Effector memory CD8-positive, alpha-beta T cell (primary cell): ENCODE measurements at regions not wholly inside any gene's neighbourhood (a gene's known extent, or its start where the extent isn't known, plus 50 kb on each side); places are given as distances from the start of the nearest gene placed in this dataset.

Experiments used
- ATAC-seq: fragments of 150-1000 bp; cut with Tn5 transposase; replicated peaks from 2 replicates; pipeline ENCODE4 v1.10.0; 2021; ENCODE audit warnings: mild to moderate bottlenecking, moderate library complexity
- DNase-seq, 3 experiments: peaks; one replicate each; pipeline ENCODE4 v3.0.0; 2021
- H3K27ac Mint-ChIP-seq, 2 donors: one replicate each; pipeline ENCODE4 v1.8.0; 2022; ENCODE audit warnings: mild to moderate bottlenecking in 2 of 2, mixed read lengths in 2 of 2, moderate library complexity in 2 of 2
- H3K27me3 Mint-ChIP-seq, 2 donors: one replicate each; pipeline ENCODE4 v1.8.0; 2022; ENCODE audit warnings: mixed read lengths in 2 of 2
- H3K36me3 Mint-ChIP-seq: one replicate; pipeline ENCODE4 v1.8.0; 2022; ENCODE audit warnings: mild to moderate bottlenecking, moderate library complexity, mixed read lengths; ENCODE audit not compliant: insufficient read depth
- H3K4me1 Mint-ChIP-seq, 2 donors: one replicate each; pipeline ENCODE4 v1.8.0; 2022; ENCODE audit warnings: low read depth in 2 of 2, mixed read lengths in 2 of 2
- H3K4me3 Mint-ChIP-seq, 2 donors: one replicate each; pipeline ENCODE4 v1.8.0; 2022; ENCODE audit warnings: mild to moderate bottlenecking in 2 of 2, mixed read lengths in 2 of 2, moderate library complexity in 2 of 2
- H3K9me3 Mint-ChIP-seq, 2 donors: one replicate each; pipeline ENCODE4 v1.8.0; 2022; ENCODE audit warnings: mixed read lengths in 2 of 2

DNA sequence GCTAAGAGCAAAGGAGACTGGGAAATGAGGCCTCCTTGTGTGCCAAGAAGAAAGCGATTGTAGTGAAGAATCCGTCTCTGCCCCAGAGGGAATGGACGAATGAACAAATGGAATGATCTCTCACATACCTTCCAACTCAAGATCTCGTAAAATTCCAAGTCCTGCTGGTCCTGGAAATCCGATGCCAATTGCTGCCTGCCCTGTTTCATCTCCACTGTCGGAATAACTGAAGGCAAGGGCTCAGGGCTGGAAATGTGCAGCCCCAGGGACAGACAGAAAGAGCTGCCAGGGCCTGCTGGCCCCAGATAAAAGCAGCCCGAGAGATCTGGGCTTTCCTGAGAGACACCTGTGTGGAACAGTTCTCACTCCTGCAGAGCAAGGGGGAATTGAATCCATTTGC, 120.9 kb downstream of the MN1 start:
- no peak for ATAC-seq
- no peak overlapping the region for H3K4me3 Mint-ChIP-seq
- H3K4me1 Mint-ChIP-seq: no peaks in the 10 kb centered on the region
- peaks cover 3% of the 10 kb centered on the region for H3K36me3 Mint-ChIP-seq
- H3K9me3 Mint-ChIP-seq: no peaks in the 10 kb centered on the region
- H3K27me3 Mint-ChIP-seq: peaks cover 26 to 52% of the 10 kb centered on the region in 2 donors
- H3K27ac Mint-ChIP-seq: no peak overlapping the region
- no peak for DNase-seq

DNA sequence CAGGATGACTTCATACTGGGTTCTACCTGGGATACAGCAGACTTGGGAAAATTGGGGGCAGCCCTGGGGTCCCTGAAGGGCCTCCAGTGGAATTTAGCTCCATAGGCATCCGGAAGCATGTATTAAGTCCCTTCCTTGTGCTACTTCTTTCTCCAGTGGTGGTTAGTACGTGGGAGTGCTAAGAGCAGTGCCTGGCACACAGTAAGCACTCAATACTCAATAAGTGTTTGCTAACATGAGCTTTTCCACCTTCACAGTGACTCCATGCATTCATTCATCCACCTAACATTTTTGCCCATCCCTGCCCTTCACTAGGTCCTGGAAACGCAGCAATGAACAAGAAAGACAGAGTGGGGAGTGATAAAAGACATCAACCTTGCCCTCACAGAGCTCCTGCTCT, 120.5 kb downstream of the MN1 start:
- no peak for DNase-seq
- Mint-ChIP-seq H3K27me3 (peaks cover 26 to 55% of the 10 kb centered on the region in 2 donors), H3K36me3 (peaks cover 3% of the 10 kb centered on the region), H3K9me3 (no peaks in the 10 kb centered on the region), H3K4me1 (no peaks in the 10 kb centered on the region), H3K27ac (no peak overlapping the region), H3K4me3 (no peak overlapping the region)
- no peak for ATAC-seq

DNA sequence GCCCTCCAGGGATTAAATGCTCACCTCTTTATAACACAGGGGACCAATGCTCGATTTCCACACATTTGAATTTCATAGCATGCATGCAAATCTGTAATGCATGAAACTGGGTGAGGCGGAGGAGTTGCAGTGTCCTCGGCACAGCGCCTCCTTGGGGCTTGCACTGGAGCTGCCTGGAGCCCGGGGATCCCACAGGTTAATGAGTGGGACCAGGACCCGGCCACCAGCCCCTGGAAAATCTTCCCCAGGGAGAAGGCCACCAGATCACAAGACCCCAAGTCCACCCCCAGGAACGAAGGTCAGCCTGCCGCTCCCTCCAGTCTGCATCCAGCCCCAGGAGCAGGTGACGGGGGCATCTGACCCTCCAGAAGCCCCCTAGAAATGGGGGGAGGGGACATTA, 119.1 kb downstream of the MN1 start:
- Mint-ChIP-seq H3K9me3 (no peaks in the 10 kb centered on the region), H3K27ac (no peak overlapping the region), H3K36me3 (peaks cover 3% of the 10 kb centered on the region), H3K4me1 (no peaks in the 10 kb centered on the region), H3K4me3 (no peak overlapping the region), H3K27me3 (peaks cover 22 to 55% of the 10 kb centered on the region in 2 donors)
- DNase-seq: no peak
- no peak for ATAC-seq

GRCh38 chr22:27684901-27685300, 116.7 kb downstream of the MN1 start:
- Mint-ChIP-seq H3K4me1 (no peaks in the 10 kb centered on the region), H3K9me3 (peaks cover 0 to 3% of the 10 kb centered on the region in 2 donors), H3K36me3 (peaks cover 3% of the 10 kb centered on the region), H3K4me3 (no peak overlapping the region), H3K27ac (no peak overlapping the region), H3K27me3 (peaks cover 26 to 43% of the 10 kb centered on the region in 2 donors)
- no peak for DNase-seq
- no peak for ATAC-seq

DNA sequence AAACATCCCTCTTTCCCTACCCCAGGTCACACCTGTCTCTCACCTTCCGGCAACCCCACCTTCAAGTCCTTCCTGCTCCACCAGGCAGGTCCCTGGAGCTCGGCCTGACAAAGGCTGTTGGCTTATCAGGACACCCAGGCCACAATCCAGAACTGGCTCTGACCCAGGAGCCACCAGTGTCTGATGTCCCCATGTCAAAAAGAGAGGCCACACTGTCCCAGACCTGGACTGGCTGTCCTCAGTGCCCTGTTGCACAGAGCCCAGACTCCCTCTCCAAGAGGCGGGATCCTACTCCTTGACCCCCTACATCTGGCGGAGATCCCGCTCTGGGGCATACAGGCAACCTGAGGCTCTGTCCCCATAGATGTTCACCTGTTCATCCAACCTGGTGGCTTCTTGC, 116.0 kb downstream of the MN1 start:
- Mint-ChIP-seq H3K9me3 (peaks cover 0 to 3% of the 10 kb centered on the region in 2 donors), H3K27ac (no peak overlapping the region), H3K4me3 (no peak overlapping the region), H3K4me1 (no peaks in the 10 kb centered on the region), H3K27me3 (peaks cover 20 to 37% of the 10 kb centered on the region in 2 donors), H3K36me3 (no peaks in the 10 kb centered on the region)
- ATAC-seq: no peak
- no peak for DNase-seq

DNA sequence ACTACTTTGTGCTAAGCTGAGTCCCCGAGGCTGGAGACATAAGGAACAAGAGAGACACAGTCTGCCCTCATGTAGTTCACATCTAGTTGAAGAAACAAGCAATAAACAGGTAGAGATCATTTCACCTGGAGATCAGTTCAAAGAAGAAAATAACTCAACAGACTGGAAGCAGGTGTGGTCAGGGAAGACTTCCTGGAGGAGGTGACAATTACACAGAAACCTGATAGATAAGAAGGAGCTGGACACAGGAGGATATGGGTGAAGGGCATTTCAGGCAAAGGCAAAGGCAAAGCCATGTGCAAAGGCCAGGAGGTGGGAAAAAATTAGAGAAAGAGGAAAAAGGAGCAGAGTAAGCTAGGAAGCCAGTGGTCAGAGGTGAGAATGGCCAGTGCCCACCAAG, 115.6 kb downstream of the MN1 start:
- H3K27me3 Mint-ChIP-seq: peaks cover 19 to 34% of the 10 kb centered on the region in 2 donors
- DNase-seq (no peak), ATAC-seq (no peak)
- peaks cover 0 to 3% of the 10 kb centered on the region in 2 donors for H3K9me3 Mint-ChIP-seq
- no peaks in the 10 kb centered on the region for H3K4me1 Mint-ChIP-seq
- no peak overlapping the region for H3K4me3 Mint-ChIP-seq
- H3K27ac Mint-ChIP-seq: no peak overlapping the region
- H3K36me3 Mint-ChIP-seq: no peaks in the 10 kb centered on the region

- H3K4me1 Mint-ChIP-seq: no peaks in the 10 kb centered on the region
- H3K27ac Mint-ChIP-seq: no peak overlapping the region
These were observed 115.0 kb downstream of the MN1 start for GRCh38 chr22:27686534-27686933.

GRCh38 chr22:27687984-27688545, 113.5 kb downstream of the MN1 start:
- Mint-ChIP-seq H3K9me3 (peaks cover 0 to 3% of the 10 kb centered on the region in 2 donors), H3K36me3 (no peaks in the 10 kb centered on the region), H3K4me1 (no peaks in the 10 kb centered on the region), H3K4me3 (no peak overlapping the region), H3K27ac (no peak overlapping the region), H3K27me3 (peaks cover 28 to 37% of the 10 kb centered on the region in 2 donors)
- DNase-seq (no peak), ATAC-seq (no peak)

More at GRCh38 chr22:27686534-27686933, 115.0 kb downstream of the MN1 start:
- no peaks in the 10 kb centered on the region for H3K36me3 Mint-ChIP-seq
- H3K9me3 Mint-ChIP-seq: peaks cover 0 to 3% of the 10 kb centered on the region in 2 donors
- H3K4me3 Mint-ChIP-seq: no peak overlapping the region
- H3K27me3 Mint-ChIP-seq: peaks cover 24 to 34% of the 10 kb centered on the region in 2 donors
- DNase-seq (no peak), ATAC-seq (no peak)

- ATAC-seq: no peak
- no peak for DNase-seq
- no peak overlapping the region for H3K4me3 Mint-ChIP-seq
- peaks cover 34 to 44% of the 10 kb centered on the region in 2 donors for H3K27me3 Mint-ChIP-seq
- no peak overlapping the region for H3K27ac Mint-ChIP-seq
- no peaks in the 10 kb centered on the region for H3K36me3 Mint-ChIP-seq
- no peaks in the 10 kb centered on the region for H3K4me1 Mint-ChIP-seq
- peaks cover 0 to 3% of the 10 kb centered on the region in 2 donors for H3K9me3 Mint-ChIP-seq
These were observed 111.9 kb downstream of the MN1 start for GRCh38 chr22:27689664-27690063.

DNA sequence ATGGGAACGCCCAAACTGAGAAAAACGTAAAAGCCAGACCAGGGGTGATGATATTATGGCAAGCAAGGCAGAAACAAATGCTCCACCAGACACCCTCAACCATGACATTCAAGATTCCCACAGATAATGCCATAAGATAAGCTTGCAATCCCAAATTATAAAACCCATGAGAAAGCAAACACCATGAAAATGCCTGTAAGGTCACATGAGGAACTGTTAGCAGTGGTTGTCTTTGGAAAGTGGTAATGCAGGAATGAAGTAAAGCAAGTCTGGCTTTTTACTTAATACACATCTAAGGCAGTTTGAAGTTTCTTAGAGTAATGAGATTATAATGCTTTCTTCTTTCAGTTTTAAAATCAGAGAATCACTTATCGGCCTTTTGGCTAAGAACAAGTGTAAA, 111.0 kb downstream of the MN1 start:
- H3K9me3 Mint-ChIP-seq: peaks cover 0 to 3% of the 10 kb centered on the region in 2 donors
- H3K36me3 Mint-ChIP-seq: no peaks in the 10 kb centered on the region
- peaks cover 34 to 39% of the 10 kb centered on the region in 2 donors for H3K27me3 Mint-ChIP-seq
- DNase-seq: no peak
- H3K4me1 Mint-ChIP-seq: no peaks in the 10 kb centered on the region
- no peak overlapping the region for H3K27ac Mint-ChIP-seq
- H3K4me3 Mint-ChIP-seq: no peak overlapping the region
- ATAC-seq: no peak

DNA sequence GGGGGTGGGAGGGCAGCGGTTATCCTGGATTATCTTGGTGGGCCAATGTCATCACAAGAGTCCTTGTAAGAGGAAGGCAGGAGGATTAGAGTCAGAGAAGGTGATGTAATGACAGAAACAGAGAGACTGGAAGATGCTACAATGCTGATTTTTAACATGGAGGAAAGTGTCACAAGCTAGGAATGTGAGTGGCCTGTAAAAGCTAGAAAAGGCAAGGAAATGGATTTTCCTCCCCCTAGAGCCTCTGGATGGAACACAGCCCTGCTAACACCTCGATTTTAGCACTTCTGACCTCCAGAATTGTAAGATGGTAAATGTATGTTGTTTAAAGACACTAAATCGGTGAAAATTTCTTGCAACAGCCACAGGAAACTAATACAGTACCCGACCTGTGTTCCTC, 109.3 kb downstream of the MN1 start:
- Mint-ChIP-seq H3K27me3 (peaks cover 29 to 36% of the 10 kb centered on the region in 2 donors), H3K4me3 (no peak overlapping the region), H3K36me3 (no peaks in the 10 kb centered on the region), H3K27ac (no peak overlapping the region), H3K9me3 (peaks cover 3% of the 10 kb centered on the region in 2 donors), H3K4me1 (no peaks in the 10 kb centered on the region)
- DNase-seq (no peak), ATAC-seq (no peak)

GRCh38 chr22:27695925-27696324, 105.6 kb downstream of the MN1 start:
- ATAC-seq (no peak), DNase-seq (no peak)
- Mint-ChIP-seq H3K27me3 (peaks cover 22 to 34% of the 10 kb centered on the region in 2 donors), H3K4me1 (no peaks in the 10 kb centered on the region), H3K9me3 (peaks cover 0 to 8% of the 10 kb centered on the region in 2 donors), H3K27ac (no peak overlapping the region), H3K4me3 (no peak overlapping the region), H3K36me3 (no peaks in the 10 kb centered on the region)

DNA sequence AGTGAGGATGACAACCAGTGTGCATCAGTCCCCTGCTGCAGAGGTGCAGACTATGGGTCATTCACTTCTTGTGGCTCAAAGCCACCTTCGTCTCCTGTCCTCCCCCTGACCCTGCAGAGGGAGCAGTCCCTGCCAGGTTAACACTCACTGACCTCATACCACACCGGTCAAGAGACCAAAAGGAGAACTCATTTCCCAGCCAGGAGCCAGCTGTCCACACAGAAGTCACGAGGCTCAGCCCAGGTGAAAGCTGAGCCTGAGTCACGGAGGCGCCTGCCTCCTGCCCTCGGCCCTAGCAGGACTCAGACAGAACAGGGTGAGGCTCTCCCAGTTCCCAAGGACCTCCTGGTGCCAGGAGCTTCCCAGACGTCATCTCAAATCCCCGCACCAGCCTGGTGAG, 103.7 kb downstream of the MN1 start:
- Mint-ChIP-seq H3K27me3 (peaks cover 7 to 16% of the 10 kb centered on the region in 2 donors), H3K4me3 (no peak overlapping the region), H3K4me1 (no peaks in the 10 kb centered on the region), H3K36me3 (no peaks in the 10 kb centered on the region), H3K9me3 (peaks cover 0 to 8% of the 10 kb centered on the region in 2 donors), H3K27ac (no peak overlapping the region)
- no peak for DNase-seq
- ATAC-seq: no peak
